Effector memory CD4-positive, alpha-beta T cell (primary cell): ENCODE measurements at regions not wholly inside any gene's neighbourhood (a gene's known extent, or its start where the extent isn't known, plus 50 kb on each side); places are given as distances from the start of the nearest gene placed in this dataset.
"Not testable (repeated sequence)": the region's sequence is repeated elsewhere in the genome, so short reads cannot be mapped to it uniquely, and the experiment has no call there.

Source experiments
- DNase-seq, 3 donors: peaks; one replicate each; pipeline ENCODE4 v3.0.0-alpha.2; 2020
- H3K27ac ChIP-seq: 2 replicates; pipeline ENCODE4 v1.7.0; 2013; ENCODE audit warnings: mild to moderate bottlenecking, low read length, moderate library complexity; ENCODE audit not compliant: insufficient read depth, poor library complexity, severe bottlenecking
- H3K27me3 ChIP-seq: replicated peaks from 2 replicates; pipeline ENCODE4 v1.7.0; 2013; ENCODE audit warnings: mild to moderate bottlenecking, low read length; ENCODE audit not compliant: insufficient read depth, control insufficient read depth, poor library complexity, severe bottlenecking
- H3K36me3 ChIP-seq: 2 replicates; pipeline ENCODE4 v1.7.0; 2013; ENCODE audit warnings: mild to moderate bottlenecking, low read length, moderate library complexity; ENCODE audit not compliant: control insufficient read depth, insufficient read depth
- H3K4me1 ChIP-seq: 2 replicates; pipeline ENCODE4 v1.7.0; 2013; ENCODE audit warnings: low read length, mild to moderate bottlenecking; ENCODE audit not compliant: control insufficient read depth, insufficient read depth, poor library complexity, severe bottlenecking
- H3K4me3 ChIP-seq: 2 replicates; pipeline ENCODE4 v1.7.0; 2013; ENCODE audit warnings: low read length, low read depth, mild to moderate bottlenecking; ENCODE audit not compliant: insufficient read depth, poor library complexity, severe bottlenecking
- H3K9me3 ChIP-seq: 2 replicates; pipeline ENCODE4 v1.7.0; 2013; ENCODE audit warnings: mild to moderate bottlenecking, low read length, moderate library complexity; ENCODE audit not compliant: control insufficient read depth

DNA sequence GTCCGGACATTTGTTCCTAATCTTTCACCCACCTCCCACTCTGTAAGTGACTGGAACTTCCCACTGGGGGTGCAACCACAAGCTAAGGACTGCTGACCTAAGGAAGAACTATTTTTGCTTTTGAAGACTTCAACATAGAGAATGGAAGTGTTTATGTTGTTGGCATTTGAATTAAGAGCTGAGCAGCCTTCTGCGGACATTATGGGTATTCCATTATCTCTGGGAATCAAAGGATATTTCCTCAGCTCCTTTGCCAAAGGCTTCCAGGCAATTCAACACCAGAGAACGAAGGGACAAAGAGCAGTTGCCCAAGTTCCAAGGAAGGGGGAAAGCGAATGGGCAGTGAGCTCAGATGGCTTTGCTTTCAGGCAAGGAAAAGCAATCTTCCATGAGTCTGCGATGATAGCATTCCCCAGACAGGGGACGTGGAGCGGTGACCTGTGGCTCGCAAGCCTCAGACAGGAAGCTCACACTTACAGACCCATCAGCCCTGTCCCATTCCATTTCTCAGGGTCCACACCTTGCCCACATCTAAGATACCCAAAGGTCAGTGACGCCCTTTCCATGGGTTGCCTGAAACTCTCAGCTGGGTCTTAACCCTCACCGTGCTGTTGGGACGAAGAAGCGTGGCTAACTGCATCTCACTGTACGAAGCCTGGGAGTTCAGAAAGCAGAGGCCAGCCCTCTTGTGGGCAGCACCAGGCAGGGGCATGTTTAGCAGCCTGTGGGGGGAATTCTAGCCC is 116.8 kb downstream of the COPS8 start:
- no peak overlapping the region for H3K4me3 ChIP-seq
- H3K27ac ChIP-seq: no peak overlapping the region
- DNase-seq: no peak
- no peaks in the 10 kb centered on the region for H3K36me3 ChIP-seq
- H3K27me3 ChIP-seq: no peaks in the 10 kb centered on the region
- no peaks in the 10 kb centered on the region for H3K9me3 ChIP-seq
- no peaks in the 10 kb centered on the region for H3K4me1 ChIP-seq

DNA sequence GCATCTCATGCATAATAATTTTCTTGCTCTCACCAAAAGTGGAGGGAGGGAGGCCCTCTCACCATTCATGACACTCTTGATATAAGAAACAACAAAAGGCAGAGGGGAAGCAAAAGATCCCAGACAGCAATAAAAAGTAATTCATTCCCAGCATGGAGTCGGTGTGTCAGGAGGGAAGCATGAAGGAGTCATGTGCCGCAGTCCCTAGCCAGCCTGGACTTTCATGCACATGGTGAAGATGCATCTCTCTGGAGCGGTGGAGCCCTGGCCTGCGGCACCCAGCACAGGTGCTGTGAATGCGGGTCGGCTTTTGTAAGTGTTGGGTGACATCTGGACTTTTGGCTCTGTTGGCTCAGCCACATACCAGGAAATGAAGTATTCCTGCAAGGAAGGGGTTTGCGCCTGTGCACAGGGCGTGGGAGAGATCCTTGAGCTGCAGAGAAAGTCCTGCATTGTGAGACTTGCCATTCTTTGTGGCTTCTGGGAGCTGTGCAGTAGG is 119.4 kb downstream of the COPS8 start:
- no peaks in the 10 kb centered on the region for H3K9me3 ChIP-seq
- DNase-seq: no peak
- no peaks in the 10 kb centered on the region for H3K36me3 ChIP-seq
- H3K27ac ChIP-seq: no peak overlapping the region
- H3K4me1 ChIP-seq: no peaks in the 10 kb centered on the region
- H3K27me3 ChIP-seq: no peaks in the 10 kb centered on the region
- H3K4me3 ChIP-seq: no peak overlapping the region

DNA sequence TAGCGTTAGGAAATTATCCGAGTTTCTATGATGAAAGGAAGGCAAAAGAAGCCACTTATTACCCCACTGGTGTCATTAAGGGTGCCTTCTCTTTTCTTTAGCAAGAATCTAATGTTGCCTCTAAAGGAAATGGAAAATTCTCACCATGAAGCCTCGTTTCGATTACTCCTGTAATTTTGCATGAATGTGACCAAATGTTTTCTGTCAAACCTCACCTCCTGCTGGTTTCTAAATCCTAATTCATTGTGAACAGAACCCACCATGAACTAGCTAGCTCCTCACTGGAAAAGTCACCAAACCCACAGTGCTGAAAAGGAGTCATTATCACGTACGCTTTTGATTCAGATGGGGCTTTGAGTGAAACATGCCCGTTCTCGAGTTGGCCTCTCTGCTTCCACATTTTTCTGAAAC is 119.9 kb downstream of the COPS8 start:
- H3K4me3 ChIP-seq: no peak overlapping the region
- no peak overlapping the region for H3K27ac ChIP-seq

DNA sequence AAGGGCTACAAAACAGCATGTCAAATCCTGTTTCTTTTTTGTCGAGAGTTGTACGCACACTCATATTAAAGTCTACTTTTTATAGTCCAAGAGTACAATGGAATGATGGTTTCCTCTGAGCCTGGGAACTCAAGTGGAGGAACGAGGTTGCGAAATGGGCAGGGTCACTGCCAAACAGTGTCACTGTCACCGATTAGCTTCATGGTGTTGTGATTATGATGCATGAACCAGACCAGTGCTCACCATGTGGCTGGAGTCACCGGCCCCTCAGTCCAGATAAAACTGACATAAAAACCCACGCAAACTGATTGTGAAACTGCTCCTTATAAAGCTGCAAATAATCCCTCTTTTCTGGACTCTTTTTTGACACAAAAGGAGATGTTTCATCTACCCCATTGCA is 122.0 kb downstream of the COPS8 start:
- no peaks in the 10 kb centered on the region for H3K27me3 ChIP-seq
- no peaks in the 10 kb centered on the region for H3K36me3 ChIP-seq
- no peaks in the 10 kb centered on the region for H3K4me1 ChIP-seq
- DNase-seq: no peak
- H3K9me3 ChIP-seq: no peaks in the 10 kb centered on the region
- no peak overlapping the region for H3K27ac ChIP-seq
- H3K4me3 ChIP-seq: no peak overlapping the region

More for the DNA sequence above, 119.9 kb downstream of the COPS8 start:
- H3K36me3 ChIP-seq: no peaks in the 10 kb centered on the region
- no peaks in the 10 kb centered on the region for H3K27me3 ChIP-seq
- DNase-seq: no peak
- H3K9me3 ChIP-seq: no peaks in the 10 kb centered on the region
- no peaks in the 10 kb centered on the region for H3K4me1 ChIP-seq

DNA sequence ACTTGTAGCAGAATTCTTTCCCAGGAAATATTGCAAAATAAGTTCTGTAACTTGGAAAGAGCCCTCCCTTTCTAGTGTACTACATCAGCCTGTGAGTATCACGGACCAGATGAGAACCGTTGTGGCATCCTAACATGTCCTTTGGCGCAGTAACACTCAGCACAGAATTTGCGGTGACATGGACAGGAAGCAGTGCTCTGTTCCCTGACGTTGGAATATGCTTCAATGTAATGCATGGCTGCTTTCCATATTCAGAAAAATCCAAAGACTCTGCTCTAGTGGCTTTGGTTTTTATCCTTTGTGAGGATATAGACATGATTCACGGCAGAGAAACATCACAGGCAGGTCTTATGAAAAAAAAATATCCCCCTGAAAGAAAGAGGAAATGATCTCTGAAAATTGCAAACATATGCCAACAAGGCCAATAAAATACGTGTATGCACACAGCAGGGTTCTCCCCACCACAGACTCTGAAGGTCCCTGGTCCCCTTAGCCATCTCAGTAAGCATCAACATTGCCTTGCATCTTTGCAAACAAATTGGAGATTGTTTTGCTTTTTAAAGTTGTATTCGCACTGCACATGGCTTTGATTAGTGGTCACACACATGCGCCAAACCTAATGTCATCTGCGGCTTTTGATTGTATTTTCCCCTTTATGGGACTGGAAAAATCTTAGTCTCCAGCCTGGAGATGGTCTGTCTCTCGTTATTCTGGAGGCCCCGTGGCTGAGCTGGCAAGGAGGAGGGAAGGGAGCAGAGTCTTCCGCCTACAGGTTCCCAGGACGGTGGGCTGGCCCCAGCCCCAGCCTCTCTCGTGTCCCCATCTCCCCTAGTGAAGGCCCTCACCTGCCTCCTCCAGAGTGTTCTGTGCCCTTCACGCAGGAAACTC is 122.9 kb downstream of the COPS8 start:
- no peak for DNase-seq
- no peak overlapping the region for H3K27ac ChIP-seq

DNA sequence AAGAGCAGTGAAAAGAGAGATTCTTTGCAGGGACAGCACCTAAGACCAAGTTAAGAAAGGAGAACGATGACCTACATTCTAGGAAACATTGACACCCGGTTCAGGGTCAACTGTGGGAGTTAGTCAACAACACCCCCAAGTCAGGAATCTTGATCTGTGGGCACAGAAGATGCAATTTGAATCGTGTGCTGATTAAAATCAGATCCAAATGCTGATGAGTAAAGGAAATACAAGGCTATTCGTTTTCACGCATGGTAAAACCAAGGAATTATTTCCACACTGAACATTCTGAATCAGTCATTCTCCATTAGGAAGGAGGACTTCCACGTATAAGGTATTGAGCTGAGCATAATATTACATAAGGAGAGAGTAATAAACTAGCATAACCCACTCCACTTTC is 124.2 kb downstream of the COPS8 start:
- H3K4me3 ChIP-seq: no peak overlapping the region
- no peaks in the 10 kb centered on the region for H3K36me3 ChIP-seq
- DNase-seq: no peak
- H3K27ac ChIP-seq: no peak overlapping the region
- H3K9me3 ChIP-seq: no peaks in the 10 kb centered on the region
- no peaks in the 10 kb centered on the region for H3K27me3 ChIP-seq
- no peaks in the 10 kb centered on the region for H3K4me1 ChIP-seq

More for the DNA sequence above, 122.9 kb downstream of the COPS8 start:
- H3K4me3 ChIP-seq: no peak overlapping the region
- no peaks in the 10 kb centered on the region for H3K4me1 ChIP-seq
- no peaks in the 10 kb centered on the region for H3K9me3 ChIP-seq
- no peaks in the 10 kb centered on the region for H3K36me3 ChIP-seq
- H3K27me3 ChIP-seq: no peaks in the 10 kb centered on the region

DNA sequence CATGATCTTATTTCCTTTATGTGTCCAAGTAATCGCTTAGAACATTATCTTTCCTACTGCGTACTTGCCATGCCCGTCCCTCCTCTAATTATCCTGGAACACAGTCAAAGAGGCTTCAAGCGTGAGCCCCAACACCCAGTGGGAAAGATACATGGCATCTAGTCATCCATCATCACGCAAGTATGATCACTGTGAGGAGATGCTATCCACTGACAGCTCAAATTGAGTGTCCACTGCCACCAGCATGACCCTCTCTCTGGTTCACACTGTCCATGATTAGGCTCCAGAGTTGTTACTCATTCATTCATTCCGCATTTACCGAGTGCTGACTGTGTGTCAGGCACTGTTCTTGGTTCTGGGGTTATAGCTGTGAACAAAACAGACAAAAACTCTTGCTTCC is 124.6 kb downstream of the COPS8 start:
- no peak for DNase-seq
- no peaks in the 10 kb centered on the region for H3K36me3 ChIP-seq
- no peaks in the 10 kb centered on the region for H3K4me1 ChIP-seq
- no peak overlapping the region for H3K4me3 ChIP-seq
- H3K27me3 ChIP-seq: no peaks in the 10 kb centered on the region
- H3K27ac ChIP-seq: no peak overlapping the region
- H3K9me3 ChIP-seq: no peaks in the 10 kb centered on the region

DNA sequence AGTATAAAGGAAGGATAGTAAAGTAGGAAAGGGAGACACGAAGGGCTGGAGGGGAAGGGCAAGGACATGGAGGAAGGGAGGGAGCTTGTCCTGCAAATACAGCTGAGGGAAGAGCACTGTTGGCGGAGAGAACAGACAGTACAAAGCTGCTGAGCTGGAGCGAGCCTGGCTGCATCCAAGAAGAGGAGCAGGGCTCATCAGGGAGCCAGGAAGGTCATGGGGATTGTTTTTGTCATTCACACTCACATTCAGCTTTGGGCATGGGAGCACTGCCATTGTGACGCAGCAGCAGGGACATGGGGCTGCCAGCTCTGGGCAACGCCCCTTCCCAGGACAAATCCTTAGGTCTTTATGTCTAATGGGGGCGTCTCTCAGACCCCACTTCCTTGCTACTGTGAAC is 125.1 kb downstream of the COPS8 start:
- H3K4me3 ChIP-seq: no peak overlapping the region
- no peaks in the 10 kb centered on the region for H3K27me3 ChIP-seq
- DNase-seq: no peak
- H3K9me3 ChIP-seq: no peaks in the 10 kb centered on the region
- H3K4me1 ChIP-seq: no peaks in the 10 kb centered on the region
- H3K36me3 ChIP-seq: no peaks in the 10 kb centered on the region
- no peak overlapping the region for H3K27ac ChIP-seq

DNA sequence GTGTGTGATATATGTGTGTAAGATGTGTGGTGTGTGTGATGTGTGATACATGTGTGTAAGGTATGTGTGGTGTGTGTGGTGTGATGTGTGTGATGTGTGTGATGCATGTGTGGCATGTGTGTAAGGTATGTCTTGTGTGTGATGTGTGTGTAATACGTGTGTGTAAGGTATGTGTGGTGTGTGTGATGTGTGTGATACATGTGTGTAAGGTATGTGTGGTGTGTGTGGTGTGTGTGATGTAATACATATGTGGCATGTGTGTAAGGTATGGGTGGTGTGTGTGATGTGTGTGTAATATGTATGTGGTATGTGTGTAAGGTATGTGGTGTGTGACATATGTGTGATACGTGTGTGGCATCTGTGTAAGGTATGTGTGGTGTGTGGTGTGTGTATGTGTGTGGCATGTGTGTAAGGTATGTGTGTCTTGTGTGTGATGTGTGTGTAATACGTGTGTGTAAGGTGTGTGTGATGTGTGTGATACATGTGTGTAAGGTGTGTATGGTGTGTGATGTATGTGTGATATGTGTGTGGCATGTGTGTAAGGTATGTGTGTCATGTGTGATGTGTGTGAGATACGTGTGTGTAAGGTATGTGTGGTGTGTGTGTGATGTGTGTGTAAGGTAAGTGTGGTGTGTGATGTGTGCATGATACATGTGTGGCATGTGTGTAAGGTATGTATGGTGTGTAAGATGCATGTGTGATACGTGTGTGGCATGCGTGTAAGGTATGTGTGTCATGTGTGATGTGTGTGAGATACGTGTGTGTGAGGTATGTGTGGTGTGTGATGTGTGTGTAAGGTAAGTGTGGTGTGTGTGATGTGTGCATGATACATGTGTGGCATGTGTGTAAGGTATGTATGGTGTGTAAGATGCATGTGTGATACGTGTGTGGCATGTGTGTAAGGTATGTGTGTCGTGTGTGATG is 126.9 kb downstream of the COPS8 start:
- not testable (repeated sequence) for H3K27me3 ChIP-seq, DNase-seq, H3K4me1 ChIP-seq, H3K36me3 ChIP-seq, H3K9me3 ChIP-seq, H3K27ac ChIP-seq, H3K4me3 ChIP-seq
